Motor neuron (in vitro differentiated cells): ENCODE measurements at regions not wholly inside any gene's neighbourhood (a gene's known extent, or its start where the extent isn't known, plus 50 kb on each side); places are given as distances from the start of the nearest gene placed in this dataset.
"Not testable (repeated sequence)": the region's sequence is repeated elsewhere in the genome, so short reads cannot be mapped to it uniquely, and the experiment has no call there.

Source experiments
- ATAC-seq, 8 experiments: fragments of 200-7000 bp; cut with Tn5 transposase; replicated peaks in 6 of 8; 2 replicates each; pipeline ENCODE4 v1.8.0; 2021; ENCODE audit warnings: mild to moderate bottlenecking in 8 of 8, moderate library complexity in 8 of 8
- H3K27ac ChIP-seq, 2 donors: fragments of 250-450 bp; sonication (Bioruptor Pico); 2 replicates each; pipeline ENCODE4 v1.9.0; 2021; ENCODE audit warnings: antibody characterized with exemption in 2 of 2, mild to moderate bottlenecking in 2 of 2, moderate library complexity in 1 of 2
- H3K4me1 ChIP-seq, 2 donors: fragments of 250-450 bp; sonication (Bioruptor Pico); replicated peaks in 1 of 2; 2 replicates each; pipeline ENCODE4 v1.6.1; 2021; ENCODE audit warnings: antibody characterized with exemption in 2 of 2, mild to moderate bottlenecking in 2 of 2, moderate library complexity in 1 of 2
- H3K4me3 ChIP-seq, 5 donors: fragments of 250-450 bp; sonication (Bioruptor Pico); 2 replicates each; pipeline ENCODE4 v1.9.0; 2021; ENCODE audit warnings: antibody characterized with exemption in 5 of 5, mild to moderate bottlenecking in 5 of 5, moderate library complexity in 4 of 5
- WGBS, 10 experiments: fragments of 450-650 bp; shearing (Covaris generic); methylation state at CpG; one replicate each; pipeline ENCODE4 v1.0.0; 2022; 5-methylcytosine and 5-hydroxymethylcytosine counted together
- in situ Hi-C, 9 experiments: fragments of 400-800 bp; cut with MboI; loops; one replicate each; pipeline ENCODE4 v1.15.0; 2021; ENCODE audit warnings: low sequenced_read_pairs in 9 of 9, low pct_unique_long_range_greater_than_20kb in 2 of 9; ENCODE audit not compliant: unreplicated experiment in 9 of 9

GRCh38 chr2:38496927-38497669 is 105.6 kb downstream of the HNRNPLL start:
- no peak overlapping the region for H3K27ac ChIP-seq
- in situ Hi-C loops, result no loop called here
- H3K4me1 ChIP-seq, result peaks cover 0 to 3% of the 10 kb centered on the region in 2 donors
- ATAC-seq, result peak in 1 of 8 experiments; percentile 46
- H3K4me3 ChIP-seq, result no peak overlapping the region
- 42 to 96% (median 90%) methylated on average over 2 to 5 of the region's 8 CpGs; no CpG with 5 or more reads in 3 of the 10 experiments for WGBS, 10 experiments

DNA sequence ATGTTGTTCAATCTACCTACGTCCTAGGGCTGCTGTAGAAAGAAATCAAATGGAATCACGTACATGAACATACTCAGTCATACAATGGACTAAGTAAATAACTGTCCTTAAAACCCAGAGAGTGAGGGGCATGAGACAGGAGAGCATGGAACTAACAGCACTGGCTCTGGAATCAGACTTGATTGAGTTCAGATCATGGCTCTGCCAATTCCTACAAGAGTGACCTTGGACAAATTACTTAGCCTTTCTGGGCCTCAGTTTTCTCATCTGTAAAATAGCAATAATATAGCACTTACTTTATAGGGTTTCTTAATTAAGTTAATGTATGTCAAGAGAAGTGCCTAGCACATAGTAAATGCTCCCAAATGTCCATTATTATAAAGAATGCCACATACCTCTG is 106.8 kb downstream of the HNRNPLL start:
- WGBS, 10 experiments, result 35 to 93% (median 75%) methylated on average over 1 to 2 of the region's 2 CpGs; no CpG with 5 or more reads in 4 of the 10 experiments
- in situ Hi-C loops, result no loop called here
- Histone ChIP-seq H3K4me3 (no peak overlapping the region), H3K4me1 (peaks cover 0 to 3% of the 10 kb centered on the region in 2 donors), H3K27ac (no peak overlapping the region)
- no peak for ATAC-seq

DNA sequence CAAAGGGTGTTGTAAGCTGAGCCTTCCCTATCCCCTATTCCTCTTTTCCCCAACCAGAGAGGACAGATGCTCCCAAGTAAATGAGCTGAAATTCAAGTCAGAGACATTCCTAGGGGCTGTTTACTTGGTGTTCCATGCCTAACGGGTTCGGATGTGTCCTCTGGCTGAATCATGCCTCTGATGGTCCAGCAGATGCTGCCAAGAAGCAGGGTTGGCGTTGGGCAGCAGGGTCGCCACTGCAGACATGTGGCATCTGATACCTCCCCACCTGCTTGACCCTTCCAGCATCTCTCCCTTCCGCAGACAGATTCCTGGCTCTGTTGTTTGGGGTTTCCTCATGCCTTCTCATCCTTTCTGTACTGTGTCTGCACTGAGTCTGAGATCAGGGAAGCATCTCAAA is 108.3 kb downstream of the HNRNPLL start:
- H3K27ac ChIP-seq, result no peak overlapping the region
- in situ Hi-C loops, result no loop called here
- WGBS, 10 experiments, result 20 to 100% (median 45%) methylated on average over 1 to 5 of the region's 5 CpGs; no CpG with 5 or more reads in 4 of the 10 experiments
- H3K4me1 ChIP-seq, result peaks cover 0 to 3% of the 10 kb centered on the region in 2 donors
- ATAC-seq, result peak in 1 of 8 experiments; percentile 24
- no peak overlapping the region for H3K4me3 ChIP-seq

DNA sequence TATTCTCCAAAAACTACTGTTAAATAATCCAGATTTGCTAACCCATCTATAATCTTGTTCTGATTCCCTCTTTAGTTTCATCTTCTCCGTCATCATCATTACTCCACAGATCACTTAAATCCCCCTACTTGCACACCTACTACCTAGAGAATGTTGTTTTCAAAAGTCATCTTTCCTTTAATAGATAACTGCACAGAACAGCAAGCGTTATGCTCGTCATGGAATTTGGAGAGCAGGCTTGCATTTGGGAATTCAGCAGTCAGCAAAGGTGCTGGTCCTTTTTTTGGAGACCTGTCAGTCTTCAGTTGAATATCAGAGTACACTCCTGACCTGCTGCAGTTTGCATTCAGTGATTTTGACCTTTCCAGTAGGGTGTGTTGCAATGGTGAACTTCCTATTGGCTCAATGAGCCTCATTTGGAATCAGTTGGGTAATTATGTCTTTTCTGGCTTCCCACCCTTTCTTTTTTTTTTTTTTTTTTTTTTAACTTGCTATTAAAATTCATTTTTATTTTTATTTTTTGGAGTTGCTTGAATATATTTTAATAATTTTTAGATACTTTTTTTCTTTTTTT is 110.6 kb downstream of the HNRNPLL start:
- Histone ChIP-seq H3K27ac (no peak overlapping the region), H3K4me1 (no peaks in the 10 kb centered on the region), H3K4me3 (no peak overlapping the region)
- 24 to 100% (median 90%) methylated on average over 1 to 3 of the region's 3 CpGs; no CpG with 5 or more reads in 2 of the 10 experiments for WGBS, 10 experiments
- no peak for ATAC-seq
- in situ Hi-C loops, result no loop called here

GRCh38 chr2:38491436-38491835 is 111.3 kb downstream of the HNRNPLL start:
- Histone ChIP-seq H3K27ac (no peak overlapping the region), H3K4me3 (no peak overlapping the region), H3K4me1 (no peaks in the 10 kb centered on the region)
- in situ Hi-C loops, result no loop called here
- no peak for ATAC-seq
- 20 to 100% (median 89%) methylated on average over 1 to 5 of the region's 5 CpGs; no CpG with 5 or more reads in 4 of the 10 experiments for WGBS, 10 experiments

DNA sequence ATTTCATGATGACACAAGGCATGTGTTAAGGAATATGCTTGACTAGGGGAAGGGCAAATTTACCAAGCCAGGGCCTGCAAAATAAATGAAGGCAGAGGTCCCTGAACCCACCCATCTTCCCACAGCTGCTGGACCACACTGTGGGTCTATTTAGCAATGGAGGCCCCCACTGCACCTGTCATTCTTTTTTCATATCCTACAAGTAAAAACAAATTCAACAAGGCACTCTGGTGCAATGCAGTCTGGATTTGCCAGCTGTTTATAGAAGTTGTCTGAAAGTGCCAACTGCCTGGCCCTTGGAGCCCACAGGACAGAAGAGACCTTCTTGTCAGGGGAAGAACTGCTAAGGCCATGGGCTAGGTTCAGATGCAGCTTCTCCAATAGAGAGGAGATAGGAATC is 112.8 kb upstream of the ATL2 start:
- H3K4me1 ChIP-seq, result no peaks in the 10 kb centered on the region
- H3K27ac ChIP-seq, result no peak overlapping the region
- in situ Hi-C loops, result no loop called here
- ATAC-seq, result no peak
- no peak overlapping the region for H3K4me3 ChIP-seq

DNA sequence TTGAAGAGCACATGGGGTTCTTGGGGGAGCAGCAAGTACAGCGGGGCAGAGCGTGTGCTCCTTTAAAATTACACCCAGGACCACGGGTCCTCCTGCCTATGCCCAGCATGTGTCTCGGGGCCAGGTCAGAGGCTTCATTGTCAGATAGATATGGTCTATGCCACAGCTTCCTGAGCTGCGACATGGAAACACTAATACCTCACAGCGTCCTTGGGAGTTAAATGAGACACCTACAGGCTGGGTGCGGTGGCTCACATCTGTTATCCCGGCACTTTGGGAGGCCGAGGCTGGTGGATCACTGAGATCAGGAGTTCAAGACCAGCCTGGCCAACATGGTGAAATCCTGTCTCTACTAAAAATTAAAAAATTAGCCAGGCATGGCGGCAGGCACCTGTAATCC is 110.8 kb upstream of the ATL2 start:
- WGBS, 10 experiments, result 56 to 100% (median 85%) methylated on average over 1 to 7 of the region's 10 CpGs; no CpG with 5 or more reads in 4 of the 10 experiments
- in situ Hi-C loops, result no loop called here
- no peak overlapping the region for H3K27ac ChIP-seq
- H3K4me3 ChIP-seq, result no peak overlapping the region
- H3K4me1 ChIP-seq, result no peaks in the 10 kb centered on the region
- no peak for ATAC-seq

- ATAC-seq, result peak in 1 of 8 experiments; percentile 18
- in situ Hi-C loops, result no loop called here
- WGBS, 10 experiments, result 43 to 100% (median 69%) methylated on average over 1 to 8 of the region's 11 CpGs
- Histone ChIP-seq H3K4me3 (no peak overlapping the region), H3K27ac (no peak overlapping the region), H3K4me1 (no peaks in the 10 kb centered on the region)
Measured at GRCh38 chr2:38486213-38487026, 109.3 kb upstream of the ATL2 start.

DNA sequence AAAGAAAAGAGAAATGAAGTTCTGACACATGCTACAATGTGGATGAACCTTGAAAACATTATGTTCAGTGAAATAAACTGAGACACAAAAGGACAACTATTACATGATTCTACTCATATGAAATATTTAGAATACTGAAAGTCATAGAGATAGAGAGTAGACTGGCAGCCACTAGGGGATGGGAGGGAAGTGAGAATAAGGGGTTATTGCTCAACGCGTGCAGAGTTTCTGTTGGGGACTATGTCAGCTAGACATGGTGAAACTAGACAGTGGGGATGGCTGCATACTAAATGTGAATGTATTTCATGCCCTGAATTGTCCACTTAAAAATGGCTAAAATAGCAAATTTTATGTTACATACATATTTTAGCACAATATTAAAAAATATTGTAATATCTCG is 108.7 kb upstream of the ATL2 start:
- ATAC-seq, result no peak
- in situ Hi-C loops, result no loop called here

GRCh38 chr2:38484957-38485356 is 107.9 kb upstream of the ATL2 start:
- WGBS, 10 experiments, result 42 to 100% (median 83%) methylated on average over 2 to 3 of the region's 5 CpGs; no CpG with 5 or more reads in 4 of the 10 experiments
- in situ Hi-C loops, result no loop called here
- H3K4me3 ChIP-seq, result no peak overlapping the region

More for the DNA sequence above, 108.7 kb upstream of the ATL2 start:
- no peak overlapping the region for H3K27ac ChIP-seq
- H3K4me1 ChIP-seq, result no peaks in the 10 kb centered on the region
- H3K4me3 ChIP-seq, result no peak overlapping the region
- WGBS, 10 experiments, result 40 to 100% (median 84%) methylated on average over 1 to 3 of the region's 3 CpGs

DNA sequence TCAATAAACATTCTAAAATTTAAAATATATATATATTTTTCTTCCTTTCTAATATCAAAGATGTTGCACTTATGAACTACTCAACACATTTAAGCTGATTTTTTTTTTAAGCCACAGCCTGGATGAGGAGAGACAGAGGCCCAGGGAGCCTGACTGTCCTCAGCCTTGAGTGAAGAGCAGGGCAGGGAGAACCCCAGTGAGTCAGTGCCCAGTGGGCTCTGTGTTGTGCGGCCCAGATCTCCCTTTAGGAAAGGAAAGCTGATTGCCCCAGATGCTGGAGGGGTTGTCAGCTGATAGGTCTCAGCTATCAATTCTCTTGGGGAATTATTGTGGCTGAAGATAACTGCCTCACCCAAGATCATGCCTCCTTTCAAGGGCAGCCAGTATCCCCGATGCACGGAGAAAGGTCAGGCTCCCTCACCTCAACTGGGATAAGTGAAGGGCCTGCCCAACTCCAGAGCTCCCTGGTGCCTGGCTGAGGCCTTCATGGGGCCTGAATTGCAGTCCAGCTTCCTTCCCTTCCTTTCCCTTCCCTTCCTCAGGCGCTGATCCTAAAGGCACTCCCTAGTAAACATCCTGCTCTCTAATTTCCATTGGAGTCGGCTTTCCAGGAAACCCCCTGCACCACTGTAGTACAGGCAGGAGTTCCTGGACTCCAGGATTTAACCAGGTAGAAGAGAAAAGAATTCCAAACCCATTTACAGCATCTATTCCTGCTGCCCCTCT is 106.9 kb upstream of the ATL2 start:
- WGBS, 10 experiments, result 76 to 100% (median 91%) methylated on average over 1 to 5 of the region's 5 CpGs; no CpG with 5 or more reads in 4 of the 10 experiments
- peak in 1 of 8 experiments; percentile 45 for ATAC-seq
- Histone ChIP-seq H3K4me3 (no peak overlapping the region), H3K4me1 (no peaks in the 10 kb centered on the region), H3K27ac (no peak overlapping the region)
- in situ Hi-C loops, result no loop called here

More at GRCh38 chr2:38484957-38485356, 107.9 kb upstream of the ATL2 start:
- H3K27ac ChIP-seq, result no peak overlapping the region
- no peaks in the 10 kb centered on the region for H3K4me1 ChIP-seq
- no peak for ATAC-seq

DNA sequence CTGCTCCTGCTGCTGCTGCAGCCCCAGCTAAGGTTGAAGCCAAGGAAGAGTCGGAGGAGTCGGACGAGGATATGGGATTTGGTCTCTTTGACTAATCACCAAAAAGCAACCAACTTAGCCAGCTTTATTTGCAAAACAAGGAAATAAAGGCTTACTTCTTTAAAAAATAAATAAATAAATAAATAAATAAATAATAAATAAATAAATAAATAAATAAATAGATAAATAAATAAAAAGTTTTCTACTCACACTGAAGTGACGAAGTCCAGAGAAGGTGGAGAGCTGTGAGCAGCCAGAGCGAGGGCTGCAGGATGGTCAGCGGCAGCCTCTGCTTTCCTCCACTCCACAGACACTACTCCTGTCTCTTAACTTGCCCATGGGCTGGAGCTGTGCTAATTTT is 105.6 kb upstream of the ATL2 start:
- in situ Hi-C loops, ATAC-seq, H3K4me3 ChIP-seq, H3K27ac ChIP-seq, H3K4me1 ChIP-seq: not testable (repeated sequence)
- WGBS, 10 experiments, result 63 to 100% (median 83%) methylated on average over 1 to 4 of the region's 6 CpGs; no CpG with 5 or more reads in 4 of the 10 experiments

- H3K4me3 ChIP-seq, result no peak overlapping the region
- ATAC-seq, result no peak
- in situ Hi-C loops, result no loop called here
Measured at GRCh38 chr2:38480617-38481016, 103.5 kb upstream of the ATL2 start.

More at GRCh38 chr2:38480617-38481016, 103.5 kb upstream of the ATL2 start:
- H3K4me1 ChIP-seq, result no peaks in the 10 kb centered on the region
- no peak overlapping the region for H3K27ac ChIP-seq
